DMS53 treated with DMSO at 0.1 percent for 48 hours (cell line): ENCODE measurements at regions not wholly inside any gene's neighbourhood (a gene's known extent, or its start where the extent isn't known, plus 50 kb on each side); places are given as distances from the start of the nearest gene placed in this dataset.
"Not testable (repeated sequence)": the region's sequence is repeated elsewhere in the genome, so short reads cannot be mapped to it uniquely, and the experiment has no call there.

Experiments
- DNase-seq: peaks from one replicate; lab custom pipeline; 2025; ENCODE audit not compliant: unreplicated experiment; lab: John Stamatoyannopoulos, UW

GRCh38 chr7:12827219-12827821 is 139.9 kb downstream of the ARL4A start:
- no peak for DNase-seq

- no peak for DNase-seq
Measured at GRCh38 chr7:12827920-12828319, 140.5 kb downstream of the ARL4A start.

- DNase-seq: no peak
Measured at GRCh38 chr7:12831024-12831423, 143.6 kb downstream of the ARL4A start.

- no peak for DNase-seq
Measured at GRCh38 chr7:12833829-12834228, 146.4 kb downstream of the ARL4A start.

- no peak for DNase-seq
Measured at GRCh38 chr7:12834782-12835181, 147.3 kb downstream of the ARL4A start.

- DNase-seq: peak; percentile 3
Measured at GRCh38 chr7:12839508-12840153, 152.2 kb downstream of the ARL4A start.

- DNase-seq: not testable (repeated sequence)
Measured at GRCh38 chr7:12844732-12845131, 157.3 kb downstream of the ARL4A start.

GRCh38 chr7:12847001-12847400 is 159.6 kb downstream of the ARL4A start:
- no peak for DNase-seq

GRCh38 chr7:12851142-12851541 is 163.7 kb downstream of the ARL4A start:
- DNase-seq: no peak

- DNase-seq: no peak
Measured at GRCh38 chr7:12851841-12852240, 164.4 kb downstream of the ARL4A start.

GRCh38 chr7:12855036-12855435 is 167.6 kb downstream of the ARL4A start:
- DNase-seq: no peak

- no peak for DNase-seq
Measured at GRCh38 chr7:12859761-12860160, 172.3 kb downstream of the ARL4A start.

GRCh38 chr7:12861070-12861469 is 173.6 kb downstream of the ARL4A start:
- DNase-seq: no peak

GRCh38 chr7:12862146-12862545 is 174.7 kb downstream of the ARL4A start:
- DNase-seq: no peak

GRCh38 chr7:12864470-12865046 is 177.1 kb downstream of the ARL4A start:
- no peak for DNase-seq

GRCh38 chr7:12865593-12865992 is 178.2 kb downstream of the ARL4A start:
- no peak for DNase-seq

GRCh38 chr7:12866207-12866606 is 178.8 kb downstream of the ARL4A start:
- no peak for DNase-seq

- DNase-seq: no peak
Measured at GRCh38 chr7:12868027-12868426, 180.6 kb downstream of the ARL4A start.

- DNase-seq: no peak
Measured at GRCh38 chr7:12870219-12870618, 182.8 kb downstream of the ARL4A start.

- DNase-seq: no peak
Measured at GRCh38 chr7:12872487-12872886, 185.1 kb downstream of the ARL4A start.

GRCh38 chr7:12873571-12873970 is 186.1 kb downstream of the ARL4A start:
- DNase-seq: no peak

- no peak for DNase-seq
Measured at GRCh38 chr7:12879139-12879538, 191.7 kb downstream of the ARL4A start.

GRCh38 chr7:12881712-12882111 is 194.3 kb downstream of the ARL4A start:
- no peak for DNase-seq
